ENCODE measurements at regions not wholly inside any gene's neighbourhood (a gene's known extent, or its start where the extent isn't known, plus 50 kb on each side); places are given as distances from the start of the nearest gene placed in this dataset.

GRCh38 chr7:35491233-35491632 is 203.7 kb downstream of the HERPUD2 start:
- TF ChIP-seq CTCF (IDR thresholded peaks at IDR 0.05) (no peak), POLR2A (IDR thresholded peaks at IDR 0.05) (no peak)
